ENCODE measurements at regions not wholly inside any gene's neighbourhood (a gene's known extent, or its start where the extent isn't known, plus 50 kb on each side); places are given as distances from the start of the nearest gene placed in this dataset.

- intact Hi-C loops (cut with micrococcal nuclease; ENCODE audit: unreplicated experiment), result no loop called here
- TF ChIP-seq GATAD1 (CRISPR knock-in tag; IDR thresholded peaks at IDR 0.05), result no peak
- no peak for TF ChIP-seq HMGXB4 (CRISPR knock-in tag; IDR thresholded peaks at IDR 0.05; ENCODE audit: borderline replicate concordance in 1 of 2, low read depth in 1 of 2)
- in situ Hi-C loops (cut with HindIII; ENCODE audit: extremely low pct_ligation_motif_present, low pct_unique_long_range_greater_than_20kb), result no loop called here
- no peak overlapping the region for H3K4me2 ChIP-seq (ENCODE audit: low read depth, low read length)
- BruUV-seq (replicated peaks), result no TSS peak
- no peak overlapping the region for H3K4me3 ChIP-seq (replicated peaks in 1 of 3; ENCODE audit: insufficient read depth in 1 of 3, low read depth in 2 of 3, low read length in 3 of 3)
- WGBS (ENCODE audit: low lambda C conversion rate), result 24% methylated on average over 1 of the region's 1 CpG
- no peaks in the 10 kb centered on the region; a peak in 1 of 5 replicates for H3K27me3 ChIP-seq (ENCODE audit: control insufficient read depth in 1 of 2, insufficient read depth in 2 of 2, low read length in 2 of 2)
- ATAC-seq, result no peak
- H3K9ac ChIP-seq (ENCODE audit: insufficient read depth, low read depth, low read length), result no peak overlapping the region
- no peaks in the 10 kb centered on the region for H3K79me2 ChIP-seq (ENCODE audit: insufficient read depth, low read length)
- H2AFZ ChIP-seq (ENCODE audit: low read length), result no peak overlapping the region
- FAIRE-seq, result no peak
- CTCF ChIA-PET (ENCODE audit: low intra/inter-chr PET ratio, low total read pairs), result no interaction called here
- H4K20me1 ChIP-seq (ENCODE audit: insufficient read depth, low read length), result no peaks in the 10 kb centered on the region
- H3K9me3 ChIP-seq (ENCODE audit: low read length), result no peaks in the 10 kb centered on the region
- H3K4me1 ChIP-seq (ENCODE audit: insufficient read depth, low read length), result no peaks in the 10 kb centered on the region
- POLR2A ChIA-PET, result no interaction called here
- H3K36me3 ChIP-seq (replicated peaks in 1 of 2; ENCODE audit: control insufficient read depth in 1 of 2, insufficient read depth in 2 of 2, low read length in 2 of 2), result no peaks in the 10 kb centered on the region
- no peak for DNase-seq (ENCODE audit: low spot score)
- H3K27ac ChIP-seq (ENCODE audit: extremely low read length, insufficient read depth, low read length), result no peak overlapping the region
These were observed 290.7 kb upstream of the BCHE start for GRCh38 chr3:166127969-166128368.

- Histone ChIP-seq H3K4me3 (replicated peaks in 1 of 3; ENCODE audit: insufficient read depth in 1 of 3, low read depth in 2 of 3, low read length in 3 of 3) (no peak overlapping the region), H4K20me1 (ENCODE audit: insufficient read depth, low read length) (no peaks in the 10 kb centered on the region), H3K36me3 (replicated peaks in 1 of 2; ENCODE audit: control insufficient read depth in 1 of 2, insufficient read depth in 2 of 2, low read length in 2 of 2) (no peaks in the 10 kb centered on the region), H3K9me3 (ENCODE audit: low read length) (no peaks in the 10 kb centered on the region), H3K9ac (ENCODE audit: insufficient read depth, low read depth, low read length) (no peak overlapping the region), H3K27ac (ENCODE audit: extremely low read length, insufficient read depth, low read length) (no peak overlapping the region), H2AFZ (ENCODE audit: low read length) (no peak overlapping the region), H3K4me2 (ENCODE audit: low read depth, low read length) (no peak overlapping the region), H3K79me2 (ENCODE audit: insufficient read depth, low read length) (no peaks in the 10 kb centered on the region), H3K4me1 (ENCODE audit: insufficient read depth, low read length) (no peaks in the 10 kb centered on the region), H3K27me3 (ENCODE audit: control insufficient read depth in 1 of 2, insufficient read depth in 2 of 2, low read length in 2 of 2) (no peaks in the 10 kb centered on the region; a peak in 1 of 5 replicates)
- no peak for FAIRE-seq
- ATAC-seq, result peak; percentile 56
- 4% methylated on average over 2 of the region's 2 CpGs for WGBS (ENCODE audit: low lambda C conversion rate)
- ChIA-PET POLR2A (no interaction called here), CTCF (ENCODE audit: low intra/inter-chr PET ratio, low total read pairs) (no interaction called here)
- peak; percentile 2 for DNase-seq (ENCODE audit: low spot score)
- intact Hi-C loops (cut with micrococcal nuclease; ENCODE audit: unreplicated experiment) (no loop called here), in situ Hi-C loops (cut with HindIII; ENCODE audit: extremely low pct_ligation_motif_present, low pct_unique_long_range_greater_than_20kb) (no loop called here)
- BruUV-seq (replicated peaks), result no TSS peak
- TF ChIP-seq ZNF350 (CRISPR knock-in tag; IDR thresholded peaks at IDR 0.05; ENCODE audit: borderline replicate concordance, low read depth) (no peak), ZNF468 (CRISPR knock-in tag; IDR thresholded peaks at IDR 0.05) (no peak), ZMAT5 (CRISPR knock-in tag; IDR thresholded peaks at IDR 0.05; ENCODE audit: borderline replicate concordance, low read depth) (no peak), ZNF547 (CRISPR knock-in tag; IDR thresholded peaks at IDR 0.05) (no peak), ATAD3A (CRISPR knock-in tag; IDR thresholded peaks at IDR 0.05) (no peak), ZNF331 (CRISPR knock-in tag; IDR thresholded peaks at IDR 0.05) (no peak), ZUFSP (CRISPR knock-in tag; IDR thresholded peaks at IDR 0.05; ENCODE audit: borderline replicate concordance) (no peak), THYN1 (CRISPR knock-in tag; IDR thresholded peaks at IDR 0.05; ENCODE audit: borderline replicate concordance, low read depth) (no peak), DPF2 (CRISPR knock-in tag; IDR thresholded peaks at IDR 0.05; ENCODE audit: borderline replicate concordance, low read depth) (no peak), CBX1 (IDR thresholded peaks at IDR 0.05; ENCODE audit: low read depth) (no peak), ZNF691 (CRISPR knock-in tag; IDR thresholded peaks at IDR 0.05; ENCODE audit: borderline replicate concordance, low read depth) (no peak), NFYB (CRISPR knock-in tag; IDR thresholded peaks at IDR 0.05) (no peak), TBP (CRISPR knock-in tag; IDR thresholded peaks at IDR 0.05) (no peak)
These were observed 288.0 kb upstream of the BCHE start for GRCh38 chr3:166125179-166125578.

Data from HepG2 (cell line).